BLaER1 treated with 17β-estradiol and CSF1 and Interleukin-3, amounts not matched to agents 10 nM and 100 nM (cell line): ENCODE measurements at regions not wholly inside any gene's neighbourhood (a gene's known extent, or its start where the extent isn't known, plus 50 kb on each side); places are given as distances from the start of the nearest gene placed in this dataset.

Source experiments
- H3K27ac ChIP-seq, 11 experiments: shearing (Covaris generic); formaldehyde crosslinking; 2 replicates each; pipeline ENCODE4 v1.8.1; 2022
- H3K27me3 ChIP-seq, 11 experiments: shearing (Covaris generic); formaldehyde crosslinking; 2 replicates each; pipeline ENCODE4 v1.8.1; 2022
- H3K36me3 ChIP-seq, 11 experiments: shearing (Covaris generic); formaldehyde crosslinking; 2 replicates each; pipeline ENCODE4 v1.8.1; 2022
- H3K4me1 ChIP-seq, 10 experiments: shearing (Covaris generic); formaldehyde crosslinking; 2 replicates each; pipeline ENCODE4 v1.8.1; 2022
- H3K4me2 ChIP-seq, 11 experiments: shearing (Covaris generic); formaldehyde crosslinking; 2 replicates each; pipeline ENCODE4 v1.8.1; 2022
- H3K4me3 ChIP-seq, 10 experiments: shearing (Covaris generic); formaldehyde crosslinking; 2 replicates each; pipeline ENCODE4 v1.8.1; 2022
- H3K9ac ChIP-seq, 11 experiments: shearing (Covaris generic); formaldehyde crosslinking; 2 replicates each; pipeline ENCODE4 v1.8.1; 2022
- H3K9me3 ChIP-seq, 11 experiments: shearing (Covaris generic); formaldehyde crosslinking; replicated peaks in 1 of 11; 2 replicates each; pipeline ENCODE4 v1.8.1; 2022
- H4K20me1 ChIP-seq, 11 experiments: shearing (Covaris generic); formaldehyde crosslinking; 2 replicates each; pipeline ENCODE4 v1.8.1; 2022
- Cebpa-rat ChIP-seq, 11 experiments: shearing (Covaris generic); IDR thresholded peaks; 2 replicates each; pipeline ENCODE4 v1.8.1; 2022

DNA sequence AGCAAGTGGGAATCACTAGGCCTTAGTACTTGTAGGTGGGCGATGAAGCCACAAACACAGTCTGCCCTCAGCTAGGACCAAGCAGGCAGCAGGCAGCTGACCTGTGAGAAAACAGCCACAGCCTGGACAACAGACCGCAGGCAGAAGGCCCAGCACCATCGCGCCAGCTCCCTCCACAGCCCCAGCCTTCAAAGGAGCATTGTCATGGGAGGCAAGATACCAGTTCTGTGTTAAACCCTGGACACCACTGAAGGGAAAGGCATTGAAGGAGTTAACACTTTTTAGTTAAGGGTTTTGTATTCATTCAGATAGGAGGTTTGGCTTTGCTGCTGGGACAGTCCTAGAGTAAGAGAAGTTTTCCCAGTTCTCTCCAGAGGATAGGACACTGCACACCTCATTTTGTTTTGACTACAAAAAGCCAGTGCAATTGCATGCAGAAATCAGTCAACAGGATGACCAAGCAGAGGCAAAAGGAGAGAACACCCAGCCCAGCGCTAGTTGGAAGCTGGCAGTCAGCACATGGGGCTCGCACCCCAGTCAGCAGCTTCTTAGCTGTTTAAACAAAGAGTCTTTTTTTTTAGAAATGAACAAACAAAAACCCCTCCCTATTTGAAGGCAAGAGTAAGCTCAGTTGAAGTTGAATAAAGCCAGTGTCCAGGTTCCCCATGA is 286.1 kb upstream of the TPM1 start:
- Histone ChIP-seq H3K4me2 (no peak overlapping the region), H4K20me1 (no peaks in the 10 kb centered on the region), H3K27ac (no peak overlapping the region), H3K9me3 (no peaks in the 10 kb centered on the region), H3K36me3 (0 out of 22 replicates have a peak, but pooled peaks cover 0 to 8% (median 0%) of the 10 kb centered on the region in 11 experiments), H3K4me3 (no peak overlapping the region), H3K4me1 (peaks cover 9 to 31% (median 12%) of the 10 kb centered on the region in 10 experiments), H3K27me3 (no peaks in the 10 kb centered on the region), H3K9ac (no peak overlapping the region)
- TF ChIP-seq Cebpa-rat (IDR thresholded peaks at IDR 0.05) = no peak

DNA sequence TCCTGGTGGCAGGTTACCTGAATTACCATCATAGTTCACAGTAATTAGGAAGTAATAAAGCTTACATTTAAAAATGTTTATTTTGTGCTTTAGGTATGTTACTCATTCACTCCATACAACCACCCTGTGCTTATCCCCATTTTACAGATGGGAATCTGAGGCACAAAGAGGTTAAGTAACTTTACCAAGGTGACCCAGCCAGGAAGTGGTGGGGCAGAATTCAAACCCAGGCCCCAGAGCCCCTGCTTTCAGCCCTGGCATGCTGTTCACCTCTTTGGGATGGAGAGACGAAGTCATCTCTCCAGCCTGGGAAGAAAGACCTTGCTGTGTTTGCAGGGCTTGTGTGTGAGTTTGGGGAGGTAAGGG is 285.6 kb upstream of the TPM1 start:
- Histone ChIP-seq H4K20me1 (no peaks in the 10 kb centered on the region), H3K9me3 (no peaks in the 10 kb centered on the region), H3K4me2 (no peak overlapping the region), H3K4me3 (no peak overlapping the region), H3K27ac (no peak overlapping the region), H3K4me1 (peaks cover 9 to 29% (median 12%) of the 10 kb centered on the region in 10 experiments), H3K9ac (no peak overlapping the region), H3K27me3 (no peaks in the 10 kb centered on the region), H3K36me3 (peaks cover 0 to 13% (median 0%) of the 10 kb centered on the region in 11 experiments; a peak in 3 of 22 replicates)
- TF ChIP-seq Cebpa-rat (IDR thresholded peaks at IDR 0.05) = no peak

DNA sequence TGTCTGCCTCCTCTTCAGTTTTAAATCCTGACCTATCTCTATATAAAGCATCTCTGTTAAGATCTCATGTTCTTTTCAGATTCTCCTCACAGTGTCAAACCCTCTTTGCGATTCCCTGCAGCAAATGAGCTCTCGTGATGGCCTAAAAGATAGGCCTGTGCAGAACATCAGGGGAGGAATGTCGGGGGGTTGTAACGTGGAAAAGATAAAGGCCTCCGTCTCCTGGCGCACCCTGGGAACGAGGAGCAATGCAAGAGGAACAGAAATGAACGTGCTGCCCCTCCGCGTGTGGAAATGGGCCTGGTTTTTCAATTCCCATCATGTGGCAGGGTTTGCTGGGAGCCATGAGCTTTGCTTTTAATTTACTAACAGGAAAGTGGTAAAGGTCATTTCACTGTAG is 285.0 kb upstream of the TPM1 start:
- peaks cover 0 to 18% (median 0%) of the 10 kb centered on the region in 11 experiments; a peak in 4 of 22 replicates for H3K36me3 ChIP-seq
- no peak for TF ChIP-seq Cebpa-rat (IDR thresholded peaks at IDR 0.05)
- no peak overlapping the region for H3K27ac ChIP-seq
- H3K4me2 ChIP-seq = no peak overlapping the region
- H3K4me3 ChIP-seq = no peak overlapping the region
- H3K9ac ChIP-seq = no peak overlapping the region
- H3K27me3 ChIP-seq = no peaks in the 10 kb centered on the region
- no peaks in the 10 kb centered on the region for H4K20me1 ChIP-seq
- no peaks in the 10 kb centered on the region for H3K9me3 ChIP-seq
- H3K4me1 ChIP-seq = peaks cover 9 to 24% (median 12%) of the 10 kb centered on the region in 10 experiments

DNA sequence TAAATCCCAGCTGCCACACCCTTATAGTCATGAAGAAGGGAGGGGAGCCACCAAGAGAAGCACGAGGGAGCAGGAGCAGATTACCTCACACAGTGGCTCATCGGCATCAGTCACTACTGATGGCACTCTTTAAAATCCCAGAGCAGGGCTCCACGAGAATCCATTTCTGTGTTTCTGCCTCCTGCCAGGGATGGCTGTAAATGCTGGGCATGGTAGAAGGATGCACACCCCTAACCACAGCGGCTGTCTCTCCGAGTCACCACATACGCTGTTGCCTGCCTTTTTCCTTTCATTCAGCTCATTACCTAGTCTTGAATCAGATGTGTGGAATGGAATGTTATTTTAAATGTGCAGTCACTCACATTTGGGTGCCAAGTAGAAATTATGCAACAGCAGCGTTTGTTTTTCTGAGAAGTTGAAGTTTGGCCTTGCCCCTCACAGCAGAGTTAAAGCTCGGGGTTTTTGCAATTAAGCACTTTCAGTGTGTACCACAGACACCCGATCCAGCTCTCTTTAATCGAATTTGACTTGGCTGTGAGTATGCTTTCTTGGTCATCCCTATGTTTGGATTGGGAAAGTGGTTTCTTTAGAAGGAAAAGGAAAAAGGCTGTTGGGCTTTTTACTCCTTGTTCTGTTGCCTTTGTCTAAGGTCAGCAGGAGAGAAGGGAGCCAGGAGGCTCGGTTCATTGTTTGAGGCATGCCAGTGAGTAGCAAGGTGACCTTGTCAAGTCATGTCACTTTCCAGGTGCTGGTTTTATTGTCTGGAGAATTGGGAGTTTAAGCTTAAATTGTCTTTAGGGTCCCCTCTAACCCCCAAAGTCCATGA is 284.2 kb upstream of the TPM1 start:
- TF ChIP-seq Cebpa-rat (IDR thresholded peaks at IDR 0.05) = no peak
- no peaks in the 10 kb centered on the region for H3K27me3 ChIP-seq
- no peak overlapping the region for H3K27ac ChIP-seq
- H3K36me3 ChIP-seq = peaks cover 0 to 22% (median 0%) of the 10 kb centered on the region in 11 experiments; a peak in 5 of 22 replicates
- H4K20me1 ChIP-seq = no peaks in the 10 kb centered on the region
- peaks cover 4 to 16% (median 5%) of the 10 kb centered on the region in 10 experiments for H3K4me1 ChIP-seq
- no peak overlapping the region for H3K4me2 ChIP-seq
- H3K9ac ChIP-seq = no peak overlapping the region
- H3K4me3 ChIP-seq = no peak overlapping the region
- no peaks in the 10 kb centered on the region for H3K9me3 ChIP-seq

DNA sequence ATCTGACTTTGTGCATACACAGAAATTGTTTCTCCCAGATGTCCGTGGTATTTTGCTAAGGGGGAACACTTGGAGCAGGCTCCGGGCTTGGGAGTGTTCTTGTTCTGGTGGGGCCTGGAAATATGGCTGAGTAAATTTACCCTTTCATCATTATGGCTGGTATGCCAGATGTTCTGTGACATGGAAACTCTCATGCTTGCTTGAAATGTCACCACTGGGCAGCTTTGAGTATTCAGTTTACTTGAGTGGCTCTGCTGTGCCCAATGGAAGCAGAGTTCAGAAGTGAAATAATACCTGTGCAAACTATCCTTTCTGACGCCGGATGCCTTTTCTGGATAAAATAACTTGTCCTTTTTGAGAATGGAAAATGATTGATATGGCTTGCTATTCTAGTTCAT is 283.6 kb upstream of the TPM1 start:
- Histone ChIP-seq H3K9me3 (no peaks in the 10 kb centered on the region), H3K4me3 (no peak overlapping the region), H3K4me1 (peaks cover 0 to 10% (median 0%) of the 10 kb centered on the region in 10 experiments; a peak in 5 of 20 replicates), H3K9ac (no peak overlapping the region), H3K27ac (no peak overlapping the region), H3K27me3 (no peaks in the 10 kb centered on the region), H4K20me1 (no peaks in the 10 kb centered on the region), H3K4me2 (no peak overlapping the region), H3K36me3 (peaks cover 0 to 28% (median 0%) of the 10 kb centered on the region in 11 experiments; a peak in 5 of 22 replicates)
- TF ChIP-seq Cebpa-rat (IDR thresholded peaks at IDR 0.05) = no peak

DNA sequence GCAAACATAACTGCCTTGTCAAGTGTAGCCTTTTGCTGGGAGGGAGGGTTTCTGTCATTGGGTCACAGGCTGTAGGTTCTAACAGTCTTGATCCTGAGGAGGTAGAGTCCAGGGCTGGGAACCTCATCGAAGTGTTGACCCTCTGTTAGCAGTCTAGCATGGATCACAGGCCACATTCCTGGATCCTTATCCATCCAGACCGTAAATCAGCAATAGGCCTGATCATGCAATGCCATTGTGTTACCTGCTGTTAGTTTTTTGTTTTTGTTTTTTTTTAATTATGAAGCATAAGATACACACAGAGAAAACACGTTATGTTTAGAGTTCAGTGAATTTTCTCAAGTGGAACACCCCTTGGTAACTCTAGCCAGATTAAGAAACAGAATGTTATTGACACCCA is 282.0 kb upstream of the TPM1 start:
- Histone ChIP-seq H3K9ac (no peak overlapping the region), H3K9me3 (no peaks in the 10 kb centered on the region)

DNA sequence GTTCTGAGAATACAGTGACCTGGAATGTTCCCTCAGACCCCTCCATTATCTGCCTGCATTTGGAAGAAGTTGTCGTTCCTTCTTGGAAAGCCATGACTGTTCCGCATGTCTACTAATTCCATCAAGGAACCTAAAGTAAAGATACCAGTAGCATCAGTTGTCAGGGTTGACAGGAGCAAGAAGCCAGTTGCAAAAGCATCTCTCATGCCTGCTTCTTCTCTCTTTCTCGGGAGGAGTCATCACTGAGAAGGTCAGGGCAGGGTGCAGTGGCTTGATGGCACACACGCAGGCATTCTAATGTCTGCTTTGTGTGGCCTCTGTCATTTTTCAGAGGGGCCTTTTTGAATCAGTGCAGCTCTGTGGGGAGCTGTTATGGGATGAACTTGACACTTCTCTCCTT is 276.6 kb upstream of the TPM1 start:
- Histone ChIP-seq H3K27ac (no peak overlapping the region), H3K36me3 (peaks cover 0 to 39% (median 0%) of the 10 kb centered on the region in 11 experiments; a peak in 5 of 22 replicates), H3K27me3 (no peaks in the 10 kb centered on the region), H3K9ac (no peak overlapping the region), H4K20me1 (no peaks in the 10 kb centered on the region), H3K4me2 (no peak overlapping the region), H3K4me1 (no peaks in the 10 kb centered on the region), H3K4me3 (no peak overlapping the region), H3K9me3 (no peaks in the 10 kb centered on the region)
- TF ChIP-seq Cebpa-rat (IDR thresholded peaks at IDR 0.05) = no peak

More for the DNA sequence above, 282.0 kb upstream of the TPM1 start:
- Histone ChIP-seq H3K27me3 (no peaks in the 10 kb centered on the region), H3K4me3 (no peak overlapping the region), H3K36me3 (peaks cover 0 to 29% (median 0%) of the 10 kb centered on the region in 11 experiments; a peak in 5 of 22 replicates), H3K4me2 (no peak overlapping the region), H4K20me1 (no peaks in the 10 kb centered on the region), H3K4me1 (0 out of 20 replicates have a peak, but pooled peaks cover 0 to 8% (median 0%) of the 10 kb centered on the region in 10 experiments), H3K27ac (no peak overlapping the region)
- no peak for TF ChIP-seq Cebpa-rat (IDR thresholded peaks at IDR 0.05)

DNA sequence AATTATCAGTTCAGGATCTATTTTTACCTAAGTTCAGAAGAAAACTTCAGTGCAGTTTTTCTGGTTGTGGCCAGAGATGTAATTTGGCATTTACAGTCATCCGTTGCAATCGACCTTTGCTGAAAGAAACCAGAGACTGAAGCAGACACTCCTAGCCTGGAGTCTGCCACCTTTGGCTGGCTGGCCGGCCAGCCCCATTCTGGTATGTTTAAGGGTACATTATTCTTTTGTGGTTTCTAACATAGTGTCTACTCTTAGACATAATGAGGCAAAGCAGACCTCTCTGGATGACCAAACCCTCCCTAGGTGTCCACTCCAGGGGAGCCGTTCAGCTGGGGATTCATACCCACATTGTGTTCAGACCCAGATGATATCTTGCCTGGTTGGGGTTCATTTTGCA is 275.9 kb upstream of the TPM1 start:
- H3K9ac ChIP-seq = no peak overlapping the region
- H3K27ac ChIP-seq = no peak overlapping the region
- H3K4me3 ChIP-seq = no peak overlapping the region
- peaks cover 0 to 41% (median 0%) of the 10 kb centered on the region in 11 experiments; a peak in 5 of 22 replicates for H3K36me3 ChIP-seq
- H3K4me1 ChIP-seq = no peaks in the 10 kb centered on the region
- no peaks in the 10 kb centered on the region for H3K27me3 ChIP-seq
- TF ChIP-seq Cebpa-rat (IDR thresholded peaks at IDR 0.05) = no peak
- no peaks in the 10 kb centered on the region for H3K9me3 ChIP-seq
- H3K4me2 ChIP-seq = no peak overlapping the region
- H4K20me1 ChIP-seq = no peaks in the 10 kb centered on the region

DNA sequence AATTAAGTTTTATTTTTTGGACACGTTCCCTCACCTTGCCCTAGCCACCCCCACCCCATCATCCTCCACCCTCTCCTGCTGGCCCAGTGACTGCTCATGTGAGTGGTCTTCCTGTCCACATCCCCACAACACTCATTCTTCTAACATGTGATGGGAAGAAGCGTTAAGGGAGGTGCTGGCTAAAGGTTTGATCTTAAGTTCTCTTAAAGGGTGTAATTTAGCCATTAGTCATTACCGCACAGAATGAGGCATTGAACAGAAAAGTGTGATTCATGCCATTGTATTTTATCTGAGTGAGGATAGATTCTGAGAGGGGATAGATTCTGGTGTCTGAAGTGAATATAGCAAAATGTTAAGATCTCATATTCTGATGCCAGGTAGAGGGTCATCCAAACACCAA is 272.9 kb upstream of the TPM1 start:
- no peaks in the 10 kb centered on the region for H3K27me3 ChIP-seq
- no peak overlapping the region for H3K4me3 ChIP-seq
- no peak overlapping the region for H3K4me2 ChIP-seq
- peaks cover 0 to 29% (median 0%) of the 10 kb centered on the region in 11 experiments; a peak in 3 of 22 replicates for H3K36me3 ChIP-seq
- no peaks in the 10 kb centered on the region for H3K9me3 ChIP-seq
- no peaks in the 10 kb centered on the region for H4K20me1 ChIP-seq
- H3K9ac ChIP-seq = no peak overlapping the region
- H3K4me1 ChIP-seq = no peaks in the 10 kb centered on the region
- H3K27ac ChIP-seq = no peak overlapping the region
- TF ChIP-seq Cebpa-rat (IDR thresholded peaks at IDR 0.05) = no peak
